ENCODE measurements at regions not wholly inside any gene's neighbourhood (a gene's known extent, or its start where the extent isn't known, plus 50 kb on each side); places are given as distances from the start of the nearest gene placed in this dataset.

- Histone ChIP-seq H3K9me3 (ENCODE audit: control insufficient read depth in 4 of 4, low read length in 3 of 4) (no peaks in the 10 kb centered on the region), H3K9ac (ENCODE audit: low read depth in 1 of 2, low read length in 2 of 2) (no peak overlapping the region), H3K4me3 (ENCODE audit: low read depth in 1 of 3, low read length in 3 of 3) (no peak overlapping the region), H3K4me1 (ENCODE audit: control insufficient read depth in 4 of 4, insufficient read depth in 4 of 4, low read length in 3 of 4) (no peaks in the 10 kb centered on the region), H3K27me3 (ENCODE audit: control insufficient read depth in 4 of 4, insufficient read depth in 4 of 4, low read length in 3 of 4) (no peaks in the 10 kb centered on the region), H3K36me3 (ENCODE audit: control insufficient read depth in 4 of 4, insufficient read depth in 3 of 4, low read depth in 1 of 4, low read length in 3 of 4) (no peaks in the 10 kb centered on the region), H3K27ac (ENCODE audit: low read depth in 1 of 2, low read length in 2 of 2) (no peak overlapping the region)
- 92% methylated on average over 1 of the region's 1 CpG for WGBS
- TF ChIP-seq YY1 (IDR thresholded peaks at IDR 0.05) (no peak), SP1 (IDR thresholded peaks at IDR 0.05) (no peak), FOXA2 (IDR thresholded peaks at IDR 0.05) (no peak), REST (IDR thresholded peaks at IDR 0.05) (no peak), ZBTB33 (IDR thresholded peaks at IDR 0.05) (no peak), JUND (IDR thresholded peaks at IDR 0.05) (no peak), RAD21 (IDR thresholded peaks at IDR 0.05) (no peak), GABPA (IDR thresholded peaks at IDR 0.05 in 1 of 2, conservative IDR thresholded peaks at IDR 0.05 in 1 of 2) (no peak), ATF3 (IDR thresholded peaks at IDR 0.05) (no peak), NR2F2 (IDR thresholded peaks at IDR 0.05) (no peak), HNF4G (IDR thresholded peaks at IDR 0.05) (no peak), MAX (IDR thresholded peaks at IDR 0.05) (no peak), HNF4A (conservative IDR thresholded peaks at IDR 0.05) (no peak), RXRA (IDR thresholded peaks at IDR 0.05) (no peak), CTCF (IDR thresholded peaks at IDR 0.05; ENCODE audit: low read depth, low read length, missing input control) (no peak), FOXA1 (IDR thresholded peaks at IDR 0.05) (no peak), TAF1 (conservative IDR thresholded peaks at IDR 0.05) (no peak), EGR1 (IDR thresholded peaks at IDR 0.05; ENCODE audit: low read depth in 2 of 2) (no peak)
- DNase-seq (ENCODE audit: low spot score), result no peak
Measured at GRCh38 chr9:3629495-3629894, 103.7 kb upstream of the RFX3 start.

GRCh38 chr9:3628239-3628638 lies 102.4 kb upstream of the RFX3 start:
- Histone ChIP-seq H3K27me3 (ENCODE audit: control insufficient read depth in 4 of 4, insufficient read depth in 4 of 4, low read length in 3 of 4) (no peaks in the 10 kb centered on the region), H3K4me1 (ENCODE audit: control insufficient read depth in 4 of 4, insufficient read depth in 4 of 4, low read length in 3 of 4) (no peaks in the 10 kb centered on the region), H3K27ac (ENCODE audit: low read depth in 1 of 2, low read length in 2 of 2) (no peak overlapping the region), H3K36me3 (ENCODE audit: control insufficient read depth in 4 of 4, insufficient read depth in 3 of 4, low read depth in 1 of 4, low read length in 3 of 4) (no peaks in the 10 kb centered on the region), H3K9ac (ENCODE audit: low read depth in 1 of 2, low read length in 2 of 2) (no peak overlapping the region), H3K4me3 (ENCODE audit: low read depth in 1 of 3, low read length in 3 of 3) (no peak overlapping the region), H3K9me3 (ENCODE audit: control insufficient read depth in 4 of 4, low read length in 3 of 4) (no peaks in the 10 kb centered on the region)
- DNase-seq (ENCODE audit: low spot score), result no peak
- TF ChIP-seq HNF4G (IDR thresholded peaks at IDR 0.05), result no peak
- no peak for TF ChIP-seq HNF4A (conservative IDR thresholded peaks at IDR 0.05)
- TF ChIP-seq SP1 (IDR thresholded peaks at IDR 0.05), result no peak
- no peak for TF ChIP-seq GABPA (IDR thresholded peaks at IDR 0.05 in 1 of 2, conservative IDR thresholded peaks at IDR 0.05 in 1 of 2)
- no peak for TF ChIP-seq ZBTB33 (IDR thresholded peaks at IDR 0.05)
- no peak for TF ChIP-seq NR2F2 (IDR thresholded peaks at IDR 0.05)
- TF ChIP-seq TAF1 (conservative IDR thresholded peaks at IDR 0.05), result no peak
- TF ChIP-seq FOXA2 (IDR thresholded peaks at IDR 0.05), result no peak
- no peak for TF ChIP-seq FOXA1 (IDR thresholded peaks at IDR 0.05)
- no peak for TF ChIP-seq ATF3 (IDR thresholded peaks at IDR 0.05)
- no peak for TF ChIP-seq EGR1 (IDR thresholded peaks at IDR 0.05; ENCODE audit: low read depth in 2 of 2)
- no peak for TF ChIP-seq CTCF (IDR thresholded peaks at IDR 0.05; ENCODE audit: low read depth, low read length, missing input control)
- TF ChIP-seq RXRA (IDR thresholded peaks at IDR 0.05), result no peak
- TF ChIP-seq MAX (IDR thresholded peaks at IDR 0.05), result no peak

All from liver (tissue), 8 donors.